ENCODE measurements at regions not wholly inside any gene's neighbourhood (a gene's known extent, or its start where the extent isn't known, plus 50 kb on each side); places are given as distances from the start of the nearest gene placed in this dataset.

- TF ChIP-seq TSHZ2 (CRISPR knock-in tag; IDR thresholded peaks at IDR 0.05) (no peak), ZFP30 (CRISPR knock-in tag; IDR thresholded peaks at IDR 0.05) (no peak), ARNTL (CRISPR knock-in tag; IDR thresholded peaks at IDR 0.05; ENCODE audit: borderline replicate concordance, low read depth) (no peak), CSDC2 (CRISPR knock-in tag; IDR thresholded peaks at IDR 0.05) (no peak), OSR1 (CRISPR knock-in tag; IDR thresholded peaks at IDR 0.05) (no peak)
- TF ChIP-seq, protein P1, sequence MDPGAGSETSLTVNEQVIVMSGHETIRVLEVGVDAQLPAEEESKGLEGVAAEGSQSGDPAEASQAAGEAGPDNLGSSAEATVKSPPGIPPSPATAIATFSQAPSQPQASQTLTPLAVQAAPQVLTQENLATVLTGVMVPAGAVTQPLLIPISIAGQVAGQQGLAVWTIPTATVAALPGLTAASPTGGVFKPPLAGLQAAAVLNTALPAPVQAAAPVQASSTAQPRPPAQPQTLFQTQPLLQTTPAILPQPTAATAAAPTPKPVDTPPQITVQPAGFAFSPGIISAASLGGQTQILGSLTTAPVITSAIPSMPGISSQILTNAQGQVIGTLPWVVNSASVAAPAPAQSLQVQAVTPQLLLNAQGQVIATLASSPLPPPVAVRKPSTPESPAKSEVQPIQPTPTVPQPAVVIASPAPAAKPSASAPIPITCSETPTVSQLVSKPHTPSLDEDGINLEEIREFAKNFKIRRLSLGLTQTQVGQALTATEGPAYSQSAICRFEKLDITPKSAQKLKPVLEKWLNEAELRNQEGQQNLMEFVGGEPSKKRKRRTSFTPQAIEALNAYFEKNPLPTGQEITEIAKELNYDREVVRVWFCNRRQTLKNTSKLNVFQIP (CRISPR knock-in tag; IDR thresholded peaks at IDR 0.05; ENCODE audit: borderline replicate concordance, low read depth) = no peak
- no peak for ATAC-seq
Observed at GRCh38 chr1:238319957-238320356, 429.2 kb upstream of the ZP4 start.

GRCh38 chr1:238318294-238319110, 427.8 kb upstream of the ZP4 start:
- ATAC-seq = peak; percentile 79
- TF ChIP-seq CSDC2 (CRISPR knock-in tag; IDR thresholded peaks at IDR 0.05) (no peak), BACH2 (CRISPR knock-in tag; IDR thresholded peaks at IDR 0.05; ENCODE audit: borderline replicate concordance) (no peak), TSHZ2 (CRISPR knock-in tag; IDR thresholded peaks at IDR 0.05) (no peak), OSR1 (CRISPR knock-in tag; IDR thresholded peaks at IDR 0.05) (no peak), TOX (CRISPR knock-in tag; IDR thresholded peaks at IDR 0.05; ENCODE audit: borderline replicate concordance) (peak; percentile 76), GLIS3 (CRISPR knock-in tag; IDR thresholded peaks at IDR 0.05) (no peak), SNAI2 (CRISPR knock-in tag; IDR thresholded peaks at IDR 0.05) (no peak), ZNF8 (CRISPR knock-in tag; IDR thresholded peaks at IDR 0.05) (no peak), ZFP30 (CRISPR knock-in tag; IDR thresholded peaks at IDR 0.05) (no peak), ZNF565 (CRISPR knock-in tag; conservative IDR thresholded peaks at IDR 0.05; ENCODE audit: low read depth) (no peak), RARB (CRISPR knock-in tag; IDR thresholded peaks at IDR 0.05) (no peak), TCF4 (CRISPR knock-in tag; IDR thresholded peaks at IDR 0.05; ENCODE audit: borderline replicate concordance) (no peak), ISL1 (CRISPR knock-in tag; IDR thresholded peaks at IDR 0.05) (peak; percentile 96), ESRRG (CRISPR knock-in tag; IDR thresholded peaks at IDR 0.05) (no peak), ZNF70 (CRISPR knock-in tag; IDR thresholded peaks at IDR 0.05) (no peak), PPARA (CRISPR knock-in tag; IDR thresholded peaks at IDR 0.05; ENCODE audit: borderline replicate concordance) (no peak), CREB5 (CRISPR knock-in tag; IDR thresholded peaks at IDR 0.05; ENCODE audit: low read depth) (no peak), ZC3H10 (CRISPR knock-in tag; IDR thresholded peaks at IDR 0.05) (peak; percentile 98), CSRNP3 (CRISPR knock-in tag; IDR thresholded peaks at IDR 0.05) (no peak), ZFP3 (CRISPR knock-in tag; IDR thresholded peaks at IDR 0.05) (no peak), ARNTL (CRISPR knock-in tag; IDR thresholded peaks at IDR 0.05; ENCODE audit: borderline replicate concordance, low read depth) (no peak)
- TF ChIP-seq, protein P2, sequence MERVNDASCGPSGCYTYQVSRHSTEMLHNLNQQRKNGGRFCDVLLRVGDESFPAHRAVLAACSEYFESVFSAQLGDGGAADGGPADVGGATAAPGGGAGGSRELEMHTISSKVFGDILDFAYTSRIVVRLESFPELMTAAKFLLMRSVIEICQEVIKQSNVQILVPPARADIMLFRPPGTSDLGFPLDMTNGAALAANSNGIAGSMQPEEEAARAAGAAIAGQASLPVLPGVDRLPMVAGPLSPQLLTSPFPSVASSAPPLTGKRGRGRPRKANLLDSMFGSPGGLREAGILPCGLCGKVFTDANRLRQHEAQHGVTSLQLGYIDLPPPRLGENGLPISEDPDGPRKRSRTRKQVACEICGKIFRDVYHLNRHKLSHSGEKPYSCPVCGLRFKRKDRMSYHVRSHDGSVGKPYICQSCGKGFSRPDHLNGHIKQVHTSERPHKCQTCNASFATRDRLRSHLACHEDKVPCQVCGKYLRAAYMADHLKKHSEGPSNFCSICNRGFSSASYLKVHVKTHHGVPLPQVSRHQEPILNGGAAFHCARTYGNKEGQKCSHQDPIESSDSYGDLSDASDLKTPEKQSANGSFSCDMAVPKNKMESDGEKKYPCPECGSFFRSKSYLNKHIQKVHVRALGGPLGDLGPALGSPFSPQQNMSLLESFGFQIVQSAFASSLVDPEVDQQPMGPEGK (CRISPR knock-in tag; IDR thresholded peaks at IDR 0.05; ENCODE audit: borderline replicate concordance) = peak; percentile 79; the same call in 1 of the 2 replicates
- TF ChIP-seq, protein P1 (CRISPR knock-in tag; IDR thresholded peaks at IDR 0.05; ENCODE audit: borderline replicate concordance, low read depth) = peak; percentile 97

All from SK-N-SH treated with all-trans-retinoic acid at 6 μM for 48 hours (cell line).